Lung (tissue), 11 donors: ENCODE measurements at regions not wholly inside any gene's neighbourhood (a gene's known extent, or its start where the extent isn't known, plus 50 kb on each side); places are given as distances from the start of the nearest gene placed in this dataset.
"Not testable (repeated sequence)": the region's sequence is repeated elsewhere in the genome, so short reads cannot be mapped to it uniquely, and the experiment has no call there.

ENCODE experiments used
- ATAC-seq: fragments of 200-7000 bp; cut with Tn5 transposase; one replicate; pipeline ENCODE4 v1.9.1; 2020; ENCODE audit warnings: moderate number of reproducible peaks; ENCODE audit not compliant: insufficient read depth, low FRiP score
- DNase-seq, 3 donors: peaks; one replicate each; pipeline ENCODE4 v3.0.0-alpha.2; 2013 to 2017
- H3K27ac ChIP-seq, 2 donors: one replicate each; pipeline ENCODE4 v1.5.1; 2013; ENCODE audit warnings: mild to moderate bottlenecking in 2 of 2, moderate library complexity in 2 of 2, control low read depth in 1 of 2, inconsistent platforms in 1 of 2, low read depth in 1 of 2, low read length in 1 of 2
- H3K27me3 ChIP-seq, 3 donors: one replicate each; pipeline ENCODE4 v1.5.1; 2013; ENCODE audit warnings: low read length in 2 of 3; ENCODE audit not compliant: control insufficient read depth in 3 of 3, insufficient read depth in 3 of 3
- H3K36me3 ChIP-seq, 4 donors: one replicate each; pipeline ENCODE4 v1.5.1; 2013; ENCODE audit warnings: low read length in 4 of 4, mild to moderate bottlenecking in 1 of 4, moderate library complexity in 1 of 4; ENCODE audit not compliant: control insufficient read depth in 4 of 4, insufficient read depth in 4 of 4
- H3K4me1 ChIP-seq, 5 donors: one replicate each; pipeline ENCODE4 v1.5.1; 2013; ENCODE audit warnings: low read length in 5 of 5, mild to moderate bottlenecking in 2 of 5, moderate library complexity in 1 of 5; ENCODE audit not compliant: control insufficient read depth in 5 of 5, insufficient read depth in 5 of 5
- H3K4me3 ChIP-seq: one replicate; pipeline ENCODE4 v1.5.1; 2013; ENCODE audit warnings: mild to moderate bottlenecking, control low read depth, moderate library complexity
- H3K9ac ChIP-seq, 2 donors: one replicate each; pipeline ENCODE4 v1.5.1; 2013; ENCODE audit warnings: low read length in 2 of 2, control low read depth in 1 of 2; ENCODE audit not compliant: insufficient read depth in 1 of 2
- H3K9me3 ChIP-seq, 4 donors: one replicate each; pipeline ENCODE4 v1.5.1; 2013; ENCODE audit warnings: low read length in 3 of 4, mild to moderate bottlenecking in 1 of 4, moderate library complexity in 1 of 4; ENCODE audit not compliant: control insufficient read depth in 4 of 4, insufficient read depth in 3 of 4
- CTCF ChIP-seq: IDR thresholded peaks from 2 replicates; pipeline ENCODE4 v1.5.1; 2012; ENCODE audit warnings: mild to moderate bottlenecking; ENCODE audit errors: control extremely low read depth, extremely low read depth
- WGBS, 2 donors: extraction: QIAGEN DNeasy Blood & Tissue Kit; methylation state at CpG; one replicate each; pipeline ENCODE4 v1.1.7; 2013; 5-methylcytosine and 5-hydroxymethylcytosine counted together
- donor health status: control.
- donor health status: control.
- donor health status: Bipolar disorder and iron deficiency.
- donor health status: healthy.
- donor health status: DM: yes; HTN: yes; CAD: no.

GRCh38 chr9:71441266-71441665, 319.8 kb upstream of the TRPM3 start:
- Histone ChIP-seq H3K27me3 (peaks cover 0 to 5% (median 4%) of the 10 kb centered on the region in 3 donors), H3K27ac (no peak overlapping the region), H3K4me1 (peaks cover 0 to 2% (median 0%) of the 10 kb centered on the region in 5 donors), H3K4me3 (no peak overlapping the region), H3K9ac (no peak overlapping the region), H3K36me3 (no peaks in the 10 kb centered on the region), H3K9me3 (peaks cover 0 to 4% (median 0%) of the 10 kb centered on the region in 4 donors)
- DNase-seq, result no peak
- WGBS, 2 donors, result 87 to 90% methylated on average over 5 of the region's 5 CpGs
- no peak for TF ChIP-seq CTCF
- no peak for ATAC-seq

- 87 to 92% methylated on average over 3 of the region's 3 CpGs for WGBS, 2 donors
- DNase-seq, result no peak
- Histone ChIP-seq H3K9ac (no peak overlapping the region), H3K27me3 (no peaks in the 10 kb centered on the region), H3K4me3 (no peak overlapping the region), H3K36me3 (no peaks in the 10 kb centered on the region), H3K27ac (no peak overlapping the region), H3K4me1 (no peaks in the 10 kb centered on the region), H3K9me3 (peaks cover 0 to 3% (median 0%) of the 10 kb centered on the region in 4 donors)
- TF ChIP-seq CTCF, result no peak
- ATAC-seq, result no peak
Measured at GRCh38 chr9:71431931-71432330, 310.5 kb upstream of the TRPM3 start.

- H3K4me1 ChIP-seq, DNase-seq, H3K27ac ChIP-seq, H3K36me3 ChIP-seq, H3K4me3 ChIP-seq, H3K9me3 ChIP-seq, H3K9ac ChIP-seq, ATAC-seq, H3K27me3 ChIP-seq: not testable (repeated sequence)
- 63 to 74% methylated on average over 2 of the region's 2 CpGs for WGBS, 2 donors
Measured at GRCh38 chr9:71407341-71407740, 285.9 kb upstream of the TRPM3 start.

GRCh38 chr9:71403106-71403505, 281.7 kb upstream of the TRPM3 start:
- Histone ChIP-seq H3K36me3 (no peaks in the 10 kb centered on the region), H3K27me3 (no peaks in the 10 kb centered on the region), H3K9ac (no peak overlapping the region), H3K4me1 (no peaks in the 10 kb centered on the region), H3K4me3 (no peak overlapping the region), H3K27ac (no peak overlapping the region), H3K9me3 (peaks cover 0 to 7% (median 0%) of the 10 kb centered on the region in 4 donors)
- no peak for ATAC-seq
- DNase-seq, result no peak
- no peak for TF ChIP-seq CTCF
- 92 to 95% methylated on average over 1 of the region's 1 CpG for WGBS, 2 donors
